Posterior cingulate gyrus (tissue), 11 donors: ENCODE measurements at regions not wholly inside any gene's neighbourhood (a gene's known extent, or its start where the extent isn't known, plus 50 kb on each side); places are given as distances from the start of the nearest gene placed in this dataset.

Experiments
- DNase-seq, 10 donors: peaks; one replicate each; pipeline versions ENCODE4 v3.0.0 to v3.0.0-alpha.2; 2020 to 2021; ENCODE audit warnings: mixed read lengths in 3 of 10
- intact Hi-C: fragments of 100-400 bp; cut with DNase I; formaldehyde crosslinking; loops from one replicate; pipeline ENCODE4 v1.15.1; 2023

- intact Hi-C loops, result no loop called here
Observed at GRCh38 chr6:156474507-156475120, 302.6 kb upstream of the ARID1B start.

GRCh38 chr6:156471000-156471399 is 306.2 kb upstream of the ARID1B start:
- no peak for DNase-seq
- intact Hi-C loops, result no loop called here

More at GRCh38 chr6:156474507-156475120, 302.6 kb upstream of the ARID1B start:
- no peak for DNase-seq

- DNase-seq, result no peak
- intact Hi-C loops, result no loop called here
Observed at GRCh38 chr6:156464100-156464878, 312.9 kb upstream of the ARID1B start.

- DNase-seq, result no peak
- intact Hi-C loops, result no loop called here
Observed at GRCh38 chr6:156461647-156462046, 315.5 kb upstream of the ARID1B start.

- intact Hi-C loops, result no loop called here
- DNase-seq, result no peak
Observed at GRCh38 chr6:156457601-156458000, 319.6 kb upstream of the ARID1B start.

- DNase-seq, result no peak
- intact Hi-C loops, result no loop called here
Observed at GRCh38 chr6:156455847-156456246, 321.3 kb upstream of the ARID1B start.

- intact Hi-C loops, result no loop called here
- DNase-seq, result no peak
Observed at GRCh38 chr6:156454867-156455266, 322.3 kb upstream of the ARID1B start.

GRCh38 chr6:156451726-156452125 is 325.5 kb upstream of the ARID1B start:
- DNase-seq, result no peak
- intact Hi-C loops, result no loop called here

GRCh38 chr6:156451088-156451487 is 326.1 kb upstream of the ARID1B start:
- DNase-seq, result no peak
- intact Hi-C loops, result no loop called here

GRCh38 chr6:156450421-156450820 is 326.8 kb upstream of the ARID1B start:
- no peak for DNase-seq
- intact Hi-C loops, result no loop called here

GRCh38 chr6:156449569-156449968 is 327.6 kb upstream of the ARID1B start:
- no peak for DNase-seq
- intact Hi-C loops, result no loop called here

- intact Hi-C loops, result no loop called here
- no peak for DNase-seq
Observed at GRCh38 chr6:156449128-156449527, 328.1 kb upstream of the ARID1B start.

GRCh38 chr6:156448579-156448978 is 328.6 kb upstream of the ARID1B start:
- no peak for DNase-seq
- intact Hi-C loops, result no loop called here

GRCh38 chr6:156440688-156441087 is 336.5 kb upstream of the ARID1B start:
- no peak for DNase-seq
- intact Hi-C loops, result no loop called here

GRCh38 chr6:156438350-156438923 is 338.7 kb upstream of the ARID1B start:
- DNase-seq, result no peak
- intact Hi-C loops, result no loop called here

- intact Hi-C loops, result no loop called here
- no peak for DNase-seq
Observed at GRCh38 chr6:156437121-156437879, 339.9 kb upstream of the ARID1B start.

- no peak for DNase-seq
- intact Hi-C loops, result no loop called here
Observed at GRCh38 chr6:156434795-156435190, 342.4 kb upstream of the ARID1B start.

- no peak for DNase-seq
- intact Hi-C loops, result no loop called here
Observed at GRCh38 chr6:156434049-156434794, 343.0 kb upstream of the ARID1B start.

- intact Hi-C loops, result no loop called here
Observed at GRCh38 chr6:156432543-156432942, 344.6 kb upstream of the ARID1B start.

GRCh38 chr6:156430386-156430785 is 346.8 kb upstream of the ARID1B start:
- no peak for DNase-seq
- intact Hi-C loops, result no loop called here

More at GRCh38 chr6:156432543-156432942, 344.6 kb upstream of the ARID1B start:
- no peak for DNase-seq
